Spleen (tissue), 11 donors: ENCODE measurements at regions not wholly inside any gene's neighbourhood (a gene's known extent, or its start where the extent isn't known, plus 50 kb on each side); places are given as distances from the start of the nearest gene placed in this dataset.

ENCODE experiments used
- DNase-seq: peaks from one replicate; pipeline ENCODE4 v3.0.0-alpha.2; 2020
- H3K27ac ChIP-seq, 8 donors: fragments of 200-600 bp; sonication (generic) in 7 of 8; 1 replicate in 4 of 8; 2 replicates in 4 of 8; pipeline versions ENCODE4 v1.5.0 to v1.8.0; 2016 to 2021; ENCODE audit warnings: inconsistent platforms in 4 of 8, mild to moderate bottlenecking in 4 of 8, moderate library complexity in 1 of 8
- H3K27me3 ChIP-seq, 7 donors: fragments of 200-600 bp; sonication (generic) in 6 of 7; replicated peaks in 1 of 7; 1 replicate in 4 of 7; 2 replicates in 3 of 7; pipeline versions ENCODE4 v1.5.0 to v1.8.0; 2016 to 2021; ENCODE audit warnings: inconsistent platforms in 3 of 7, mild to moderate bottlenecking in 1 of 7
- H3K36me3 ChIP-seq, 6 donors: fragments of 200-600 bp; sonication (generic) in 5 of 6; 1 replicate in 4 of 6; 2 replicates in 2 of 6; pipeline versions ENCODE4 v1.5.0 to v1.8.0; 2016 to 2021; ENCODE audit warnings: inconsistent platforms in 2 of 6
- H3K4me1 ChIP-seq, 6 donors: fragments of 200-600 bp; sonication (generic) in 5 of 6; 1 replicate in 3 of 6; 2 replicates in 3 of 6; pipeline versions ENCODE4 v1.5.0 to v1.8.0; 2016 to 2021; ENCODE audit warnings: inconsistent platforms in 3 of 6
- H3K4me3 ChIP-seq, 8 donors: fragments of 200-600 bp; sonication (generic) in 7 of 8; 1 replicate in 4 of 8; 2 replicates in 4 of 8; pipeline versions ENCODE4 v1.5.0 to v1.8.0; 2016 to 2021; ENCODE audit warnings: inconsistent platforms in 4 of 8, mild to moderate bottlenecking in 4 of 8, moderate library complexity in 2 of 8
- H3K9me3 ChIP-seq, 8 donors: fragments of 200-600 bp; sonication (generic) in 7 of 8; 1 replicate in 4 of 8; 2 replicates in 4 of 8; pipeline versions ENCODE4 v1.5.0 to v1.8.0; 2016 to 2021; ENCODE audit warnings: inconsistent platforms in 4 of 8
- POLR2A ChIP-seq, 3 donors: fragments of 450-650 bp; IDR thresholded peaks; one replicate each; pipeline ENCODE4 v1.5.1; 2017; ENCODE audit warnings: antibody characterized with exemption in 3 of 3, mild to moderate bottlenecking in 1 of 3
- POLR2AphosphoS5 ChIP-seq, 3 donors: sonication (generic); formaldehyde crosslinking; IDR thresholded peaks; one replicate each; pipeline ENCODE4 v1.5.1; 2017; ENCODE audit warnings: antibody characterized with exemption in 3 of 3
- WGBS, 5 donors: extraction: QIAGEN DNeasy Blood & Tissue Kit in 3 of 5; methylation state at CpG; one replicate each; pipeline versions ENCODE4 v1.1.5 to v1.1.7; 2013 to 2018; 5-methylcytosine and 5-hydroxymethylcytosine counted together
- intact Hi-C: fragments of 100-400 bp; cut with DNase I; formaldehyde crosslinking; loops from one replicate; pipeline ENCODE4 v1.15.0; 2023; ENCODE audit warnings: low total_unique reads
- TF ChIP-seq, protein P1 (sequence below), 11 experiments: fragments of 200-600 bp in 7 of 11; fragments of 450-650 bp in 4 of 11; sonication (generic) in 4 of 11; IDR thresholded peaks in 8 of 11; conservative IDR thresholded peaks in 3 of 11; 1 replicate in 7 of 11; 2 replicates in 4 of 11; pipeline versions ENCODE4 v1.4.0 to v1.8.0; 2016 to 2021; ENCODE audit warnings: antibody characterized with exemption in 11 of 11, inconsistent platforms in 4 of 11, mild to moderate bottlenecking in 1 of 11
- donor health status: healthy with polysubstance abuse.
- donor health status: DM: no; HTN: no; CAD: no; lungs with moderate emphysema.
- donor health status: DM: no; HTN: no; CAD: no.
- donor health status: Bipolar disorder and iron deficiency.
- donor health status: healthy.
- donor health status: DM: no; HTN: no; CAD: no.
- donor health status: DM: yes; HTN: yes; CAD: no.

DNA sequence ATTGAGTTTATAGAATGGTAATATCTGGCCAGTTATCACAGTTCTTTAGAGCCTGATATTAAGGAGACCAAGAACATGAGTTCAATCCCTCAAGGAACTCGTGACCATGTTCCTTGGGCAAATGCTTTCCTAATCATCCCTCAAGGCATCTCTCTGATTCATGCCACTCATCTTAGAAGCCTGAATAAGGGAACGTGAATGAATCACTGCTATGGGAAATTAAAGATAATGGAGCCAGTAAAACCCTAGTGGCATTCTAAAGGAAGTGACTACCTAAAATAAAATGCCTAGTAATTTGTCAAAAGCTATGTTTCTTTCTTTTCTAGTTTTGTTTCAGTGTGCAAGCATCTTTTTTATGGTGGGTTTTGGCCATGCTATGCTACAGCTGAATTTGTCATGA, 1161.3 kb downstream of the C4orf33 start:
- Histone ChIP-seq H3K36me3 (no peaks in the 10 kb centered on the region), H3K27ac (no peak overlapping the region), H3K27me3 (no peaks in the 10 kb centered on the region), H3K4me3 (no peak overlapping the region), H3K4me1 (no peaks in the 10 kb centered on the region), H3K9me3 (no peaks in the 10 kb centered on the region)
- intact Hi-C loops, result no loop called here
- no peak for DNase-seq
- 53 to 78% (median 59%) methylated on average over 2 of the region's 2 CpGs for WGBS, 5 donors
- TF ChIP-seq, protein P1, sequence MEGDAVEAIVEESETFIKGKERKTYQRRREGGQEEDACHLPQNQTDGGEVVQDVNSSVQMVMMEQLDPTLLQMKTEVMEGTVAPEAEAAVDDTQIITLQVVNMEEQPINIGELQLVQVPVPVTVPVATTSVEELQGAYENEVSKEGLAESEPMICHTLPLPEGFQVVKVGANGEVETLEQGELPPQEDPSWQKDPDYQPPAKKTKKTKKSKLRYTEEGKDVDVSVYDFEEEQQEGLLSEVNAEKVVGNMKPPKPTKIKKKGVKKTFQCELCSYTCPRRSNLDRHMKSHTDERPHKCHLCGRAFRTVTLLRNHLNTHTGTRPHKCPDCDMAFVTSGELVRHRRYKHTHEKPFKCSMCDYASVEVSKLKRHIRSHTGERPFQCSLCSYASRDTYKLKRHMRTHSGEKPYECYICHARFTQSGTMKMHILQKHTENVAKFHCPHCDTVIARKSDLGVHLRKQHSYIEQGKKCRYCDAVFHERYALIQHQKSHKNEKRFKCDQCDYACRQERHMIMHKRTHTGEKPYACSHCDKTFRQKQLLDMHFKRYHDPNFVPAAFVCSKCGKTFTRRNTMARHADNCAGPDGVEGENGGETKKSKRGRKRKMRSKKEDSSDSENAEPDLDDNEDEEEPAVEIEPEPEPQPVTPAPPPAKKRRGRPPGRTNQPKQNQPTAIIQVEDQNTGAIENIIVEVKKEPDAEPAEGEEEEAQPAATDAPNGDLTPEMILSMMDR (IDR thresholded peaks at IDR 0.05 in 8 of 11, conservative IDR thresholded peaks at IDR 0.05 in 3 of 11), result no peak
- TF ChIP-seq POLR2A (IDR thresholded peaks at IDR 0.05), result no peak
- TF ChIP-seq POLR2AphosphoS5 (IDR thresholded peaks at IDR 0.05), result no peak

DNA sequence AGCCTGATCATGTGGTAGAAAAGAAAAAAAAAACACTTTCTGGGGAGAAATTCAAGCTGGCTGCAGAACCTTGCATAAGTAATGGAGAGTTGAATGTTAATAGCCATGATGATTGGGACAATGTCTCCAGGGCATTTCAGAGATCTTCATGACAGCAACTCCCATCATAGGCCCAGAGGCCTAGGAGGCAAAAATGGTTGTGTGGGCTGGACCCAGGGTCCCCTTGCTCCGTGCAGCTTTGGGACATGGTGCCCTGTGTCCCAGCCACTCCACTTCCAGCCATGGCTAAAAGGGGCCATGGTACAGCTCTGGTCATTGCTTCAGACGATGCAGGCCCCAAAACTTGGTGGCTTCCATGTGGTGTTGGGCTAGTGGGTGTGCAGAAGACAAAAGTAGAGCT, 1170.9 kb downstream of the C4orf33 start:
- Histone ChIP-seq H3K4me1 (no peaks in the 10 kb centered on the region), H3K27ac (no peak overlapping the region), H3K36me3 (no peaks in the 10 kb centered on the region), H3K9me3 (peaks cover 0 to 21% (median 16%) of the 10 kb centered on the region in 8 donors), H3K27me3 (no peaks in the 10 kb centered on the region), H3K4me3 (no peak overlapping the region)
- intact Hi-C loops, result no loop called here
- DNase-seq, result no peak
- TF ChIP-seq POLR2AphosphoS5 (IDR thresholded peaks at IDR 0.05) (no peak), POLR2A (IDR thresholded peaks at IDR 0.05) (no peak)
- TF ChIP-seq, protein P1 (IDR thresholded peaks at IDR 0.05 in 8 of 11, conservative IDR thresholded peaks at IDR 0.05 in 3 of 11), result no peak
- WGBS, 5 donors, result 47 to 77% (median 56%) methylated on average over 2 of the region's 2 CpGs

DNA sequence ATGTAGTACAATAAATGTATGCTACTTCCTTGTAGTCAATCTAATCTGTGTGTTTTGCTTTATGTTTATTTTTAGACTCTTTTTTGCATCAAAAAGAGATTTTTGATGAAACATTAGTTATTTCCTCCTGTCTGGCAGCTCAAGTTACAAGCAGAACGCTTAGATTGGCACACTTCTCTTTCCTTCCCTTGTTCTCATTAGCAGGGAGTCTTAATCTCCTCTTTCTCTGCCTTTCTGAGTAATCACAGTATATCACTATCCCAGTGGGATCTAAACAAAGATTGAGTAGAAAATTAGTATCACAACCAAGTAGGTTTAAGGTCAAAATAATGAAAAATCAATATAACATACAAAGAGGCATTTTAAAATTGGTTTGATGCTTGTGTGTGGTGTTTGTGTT, 1192.6 kb downstream of the C4orf33 start:
- H3K4me3 ChIP-seq, result no peak overlapping the region
- no peak overlapping the region for H3K27ac ChIP-seq
- H3K9me3 ChIP-seq, result no peaks in the 10 kb centered on the region
- WGBS, 5 donors, result 7 to 31% (median 14%) methylated on average over 1 of the region's 1 CpG
- H3K36me3 ChIP-seq, result no peaks in the 10 kb centered on the region
- H3K4me1 ChIP-seq, result no peaks in the 10 kb centered on the region
- intact Hi-C loops, result no loop called here
- TF ChIP-seq, protein P1 (IDR thresholded peaks at IDR 0.05 in 8 of 11, conservative IDR thresholded peaks at IDR 0.05 in 3 of 11), result no peak
- no peak for TF ChIP-seq POLR2AphosphoS5 (IDR thresholded peaks at IDR 0.05)
- DNase-seq, result no peak
- no peaks in the 10 kb centered on the region for H3K27me3 ChIP-seq

DNA sequence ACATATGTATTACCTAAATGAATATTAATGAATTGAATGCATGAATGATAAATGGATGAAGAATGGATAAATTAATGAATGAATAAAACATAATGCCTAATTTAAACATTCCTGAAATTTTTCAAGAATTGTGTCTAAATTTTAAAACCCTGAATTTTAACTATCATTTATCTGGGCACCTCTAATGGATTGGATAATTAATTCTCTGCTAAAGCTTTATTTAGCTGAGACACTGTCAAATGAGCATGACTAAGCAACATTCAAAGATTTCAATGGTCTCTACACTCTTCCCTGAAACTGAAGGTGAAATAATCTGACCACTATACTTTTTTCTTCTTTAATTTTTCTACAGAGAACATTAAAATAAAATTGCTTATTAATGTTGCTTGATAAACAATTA, 1197.7 kb downstream of the C4orf33 start:
- Histone ChIP-seq H3K4me3 (no peak overlapping the region), H3K4me1 (no peaks in the 10 kb centered on the region), H3K36me3 (no peaks in the 10 kb centered on the region), H3K27ac (no peak overlapping the region), H3K27me3 (no peaks in the 10 kb centered on the region), H3K9me3 (no peaks in the 10 kb centered on the region)
- no peak for DNase-seq
- intact Hi-C loops, result no loop called here
- no peak for TF ChIP-seq POLR2A (IDR thresholded peaks at IDR 0.05)
- TF ChIP-seq POLR2AphosphoS5 (IDR thresholded peaks at IDR 0.05), result no peak
- TF ChIP-seq, protein P1 (IDR thresholded peaks at IDR 0.05 in 8 of 11, conservative IDR thresholded peaks at IDR 0.05 in 3 of 11), result no peak
